OCI-LY1 (cell line): ENCODE measurements at regions not wholly inside any gene's neighbourhood (a gene's known extent, or its start where the extent isn't known, plus 50 kb on each side); places are given as distances from the start of the nearest gene placed in this dataset.

Experiments
- H2AFZ ChIP-seq: fragments of 200-600 bp; sonication (generic), shearing (Covaris generic); 2 replicates; pipeline ENCODE4 v1.6.0; 2014; ENCODE audit warnings: antibody characterized with exemption, mild to moderate bottlenecking, low read length
- H3F3A ChIP-seq: fragments of 200-600 bp; sonication (generic), shearing (Covaris generic); 2 replicates; pipeline ENCODE4 v1.6.0; 2014; ENCODE audit warnings: mild to moderate bottlenecking, antibody characterized with exemption, low read length, moderate library complexity; ENCODE audit not compliant: insufficient read depth
- H3K27ac ChIP-seq: fragments of 200-600 bp; sonication (generic); 2 replicates; pipeline ENCODE4 v1.5.1; 2014; ENCODE audit warnings: low read length, mixed run types, mild to moderate bottlenecking, low read depth; ENCODE audit not compliant: poor library complexity, severe bottlenecking
- H3K27me3 ChIP-seq: fragments of 200-600 bp; sonication (generic); 2 replicates; pipeline ENCODE4 v1.6.0; 2014; ENCODE audit warnings: antibody characterized with exemption, mild to moderate bottlenecking, low read length, moderate library complexity; ENCODE audit not compliant: insufficient read depth
- H3K36me3 ChIP-seq: fragments of 200-600 bp; sonication (generic); 2 replicates; pipeline ENCODE4 v1.6.1; 2014; ENCODE audit warnings: mild to moderate bottlenecking, antibody characterized with exemption, low read length, moderate library complexity, mixed read lengths; ENCODE audit not compliant: insufficient read depth
- H3K4me1 ChIP-seq: fragments of 200-600 bp; sonication (generic); 2 replicates; pipeline ENCODE4 v1.5.1; 2014; ENCODE audit warnings: mild to moderate bottlenecking, low read length, moderate library complexity; ENCODE audit not compliant: insufficient read depth, severe bottlenecking
- H3K4me2 ChIP-seq: fragments of 200-600 bp; sonication (generic), shearing (Covaris generic); 2 replicates; pipeline ENCODE4 v1.6.1; 2014; ENCODE audit warnings: low read length
- H3K4me3 ChIP-seq: fragments of 200-600 bp; sonication (generic); 2 replicates; pipeline ENCODE4 v1.5.1; 2014; ENCODE audit warnings: low read length, low read depth, mild to moderate bottlenecking, mixed read lengths; ENCODE audit not compliant: poor library complexity, severe bottlenecking
- H3K79me2 ChIP-seq: fragments of 200-600 bp; shearing (Covaris generic); 2 replicates; pipeline ENCODE4 v1.6.1; 2016; ENCODE audit warnings: mixed run types, low read length, mixed read lengths; ENCODE audit not compliant: insufficient read depth
- H3K9ac ChIP-seq: fragments of 200-600 bp; sonication (generic), shearing (Covaris generic); 2 replicates; pipeline ENCODE4 v1.6.1; 2014; ENCODE audit warnings: mild to moderate bottlenecking, low read length, mixed read lengths
- H3K9me2 ChIP-seq: fragments of 200-600 bp; sonication (generic), shearing (Covaris generic); 2 replicates; pipeline ENCODE4 v1.6.1; 2014; ENCODE audit warnings: low read depth, mild to moderate bottlenecking, low read length, mixed read lengths
- H3K9me3 ChIP-seq: fragments of 200-600 bp; shearing (Covaris generic); 2 replicates; pipeline ENCODE4 v1.6.1; 2014; ENCODE audit warnings: low read length, mixed read lengths
- H4K20me1 ChIP-seq: fragments of 200-600 bp; sonication (generic), shearing (Covaris generic); 2 replicates; pipeline ENCODE4 v1.6.0; 2016; ENCODE audit warnings: mild to moderate bottlenecking, low read length; ENCODE audit not compliant: insufficient read depth
- EZH2 ChIP-seq: fragments of 200-600 bp; sonication (generic), shearing (Covaris generic); IDR thresholded peaks from 2 replicates; pipeline ENCODE4 v1.8.0; 2017; ENCODE audit warnings: borderline replicate concordance, mixed run types, mild to moderate bottlenecking, antibody characterized with exemption, low read length, moderate library complexity, mixed read lengths
- TF ChIP-seq, protein P1 (sequence below): fragments of 200-600 bp; sonication (generic), shearing (Covaris generic); IDR thresholded peaks from 2 replicates; pipeline ENCODE4 v1.5.1; 2017; ENCODE audit warnings: mild to moderate bottlenecking, antibody characterized with exemption, low read length, moderate library complexity, mixed read lengths

DNA sequence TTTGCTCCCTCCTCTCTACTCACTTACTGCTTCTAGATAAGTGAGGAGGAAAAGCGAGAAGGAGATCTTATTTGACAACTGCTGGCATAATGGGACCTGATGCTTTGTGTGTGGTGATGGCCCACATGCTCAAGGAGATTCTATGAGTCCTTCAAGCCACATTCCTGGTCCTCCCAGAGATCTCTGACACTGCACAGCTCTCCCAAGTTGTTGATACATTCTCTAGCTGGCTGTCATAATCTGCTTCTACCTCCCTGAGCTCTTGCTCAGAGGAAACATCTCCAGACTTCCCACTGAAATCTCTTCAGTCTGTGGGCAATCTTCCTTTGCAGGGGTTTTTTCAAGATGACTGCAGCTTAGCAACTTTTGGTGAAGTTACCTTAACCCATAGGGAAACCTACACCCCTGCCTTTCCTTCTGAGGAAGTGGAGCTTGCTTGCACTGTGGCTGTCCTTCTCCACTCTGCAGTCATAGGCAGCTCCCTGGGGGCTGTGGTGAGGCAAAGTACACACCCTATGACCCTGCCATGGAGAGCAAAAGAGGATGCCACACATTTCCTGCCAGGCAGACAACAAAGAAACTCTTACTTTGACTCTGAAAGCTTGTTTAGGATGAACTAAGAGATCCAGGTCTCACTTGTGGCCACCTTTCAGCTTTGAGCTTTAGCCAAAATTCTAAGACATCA, 163.8 kb downstream of the TMEM38B start:
- no peaks in the 10 kb centered on the region for H3K79me2 ChIP-seq
- no peak overlapping the region for H2AFZ ChIP-seq
- no peaks in the 10 kb centered on the region for H3K4me1 ChIP-seq
- H4K20me1 ChIP-seq = no peaks in the 10 kb centered on the region
- H3K27ac ChIP-seq = no peak overlapping the region
- H3K9me2 ChIP-seq = no peaks in the 10 kb centered on the region
- H3F3A ChIP-seq = no peaks in the 10 kb centered on the region
- no peaks in the 10 kb centered on the region for H3K9me3 ChIP-seq
- H3K4me2 ChIP-seq = no peak overlapping the region
- H3K4me3 ChIP-seq = no peak overlapping the region
- H3K27me3 ChIP-seq = no peaks in the 10 kb centered on the region
- H3K9ac ChIP-seq = no peak overlapping the region
- TF ChIP-seq EZH2 = no peak
- TF ChIP-seq, protein P1, sequence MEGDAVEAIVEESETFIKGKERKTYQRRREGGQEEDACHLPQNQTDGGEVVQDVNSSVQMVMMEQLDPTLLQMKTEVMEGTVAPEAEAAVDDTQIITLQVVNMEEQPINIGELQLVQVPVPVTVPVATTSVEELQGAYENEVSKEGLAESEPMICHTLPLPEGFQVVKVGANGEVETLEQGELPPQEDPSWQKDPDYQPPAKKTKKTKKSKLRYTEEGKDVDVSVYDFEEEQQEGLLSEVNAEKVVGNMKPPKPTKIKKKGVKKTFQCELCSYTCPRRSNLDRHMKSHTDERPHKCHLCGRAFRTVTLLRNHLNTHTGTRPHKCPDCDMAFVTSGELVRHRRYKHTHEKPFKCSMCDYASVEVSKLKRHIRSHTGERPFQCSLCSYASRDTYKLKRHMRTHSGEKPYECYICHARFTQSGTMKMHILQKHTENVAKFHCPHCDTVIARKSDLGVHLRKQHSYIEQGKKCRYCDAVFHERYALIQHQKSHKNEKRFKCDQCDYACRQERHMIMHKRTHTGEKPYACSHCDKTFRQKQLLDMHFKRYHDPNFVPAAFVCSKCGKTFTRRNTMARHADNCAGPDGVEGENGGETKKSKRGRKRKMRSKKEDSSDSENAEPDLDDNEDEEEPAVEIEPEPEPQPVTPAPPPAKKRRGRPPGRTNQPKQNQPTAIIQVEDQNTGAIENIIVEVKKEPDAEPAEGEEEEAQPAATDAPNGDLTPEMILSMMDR = no peak
- H3K36me3 ChIP-seq = no peaks in the 10 kb centered on the region

DNA sequence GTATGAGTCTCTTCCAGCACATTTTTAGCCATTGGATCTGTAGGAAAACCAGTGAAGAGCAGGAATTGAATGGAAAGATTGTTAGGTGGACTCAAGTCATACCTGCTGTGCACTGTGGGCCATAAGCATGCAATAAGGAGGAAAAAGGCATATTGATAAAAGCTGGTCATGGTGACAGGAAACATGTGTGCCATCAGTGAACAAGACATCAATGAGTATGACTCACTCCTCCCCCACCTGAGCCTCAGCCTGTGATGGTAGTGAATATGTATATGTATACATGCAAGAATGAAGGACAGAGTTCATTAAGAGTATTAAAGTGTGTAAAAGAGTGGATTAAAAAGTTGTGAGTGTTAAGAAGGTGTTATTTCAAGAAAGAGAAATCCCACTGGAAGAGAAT, 164.5 kb downstream of the TMEM38B start:
- no peaks in the 10 kb centered on the region for H3K36me3 ChIP-seq
- no peak overlapping the region for H3K4me2 ChIP-seq
- no peak overlapping the region for H3K4me3 ChIP-seq
- H3K9ac ChIP-seq = no peak overlapping the region
- H3K79me2 ChIP-seq = no peaks in the 10 kb centered on the region
- no peaks in the 10 kb centered on the region for H3K27me3 ChIP-seq
- no peaks in the 10 kb centered on the region for H3K4me1 ChIP-seq
- H3K9me2 ChIP-seq = no peaks in the 10 kb centered on the region
- no peaks in the 10 kb centered on the region for H4K20me1 ChIP-seq
- no peaks in the 10 kb centered on the region for H3K9me3 ChIP-seq
- H2AFZ ChIP-seq = no peak overlapping the region
- TF ChIP-seq EZH2 = no peak
- TF ChIP-seq, protein P1 = no peak
- no peak overlapping the region for H3K27ac ChIP-seq
- no peaks in the 10 kb centered on the region for H3F3A ChIP-seq

DNA sequence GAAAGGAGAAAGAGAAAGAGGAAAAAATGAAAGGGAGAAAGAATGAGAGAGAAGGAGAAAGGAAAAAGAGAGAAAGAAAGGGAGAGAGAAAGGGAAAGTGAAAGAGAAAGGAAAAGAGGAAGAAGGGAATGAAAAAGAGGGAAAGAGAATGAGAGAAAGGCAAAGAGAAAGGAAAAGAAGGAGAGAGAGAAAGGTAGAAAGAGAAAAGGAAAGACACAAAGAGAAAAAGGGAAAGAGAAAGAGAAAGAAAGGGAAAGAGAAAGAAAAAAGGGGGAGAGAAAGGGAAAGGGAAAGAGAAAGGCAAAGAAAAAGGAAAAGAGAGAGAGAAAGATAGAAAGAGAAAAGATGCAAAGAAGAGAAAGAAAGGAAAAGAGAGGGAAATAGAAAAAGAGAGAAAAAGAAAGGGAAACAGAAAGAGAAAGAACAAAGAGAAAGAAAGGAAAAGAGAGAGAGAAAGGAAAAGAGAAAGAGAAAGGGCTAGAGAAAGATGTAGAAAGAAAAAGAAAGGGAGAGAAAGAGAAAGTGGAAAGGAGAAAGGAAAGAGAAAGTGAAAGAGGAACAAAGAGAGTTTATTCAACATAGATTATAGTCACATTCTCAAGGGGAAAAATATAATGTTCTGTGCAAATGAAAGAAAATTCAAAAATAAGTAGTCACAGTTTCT, 165.2 kb downstream of the TMEM38B start:
- H3K9ac ChIP-seq = no peak overlapping the region
- no peak overlapping the region for H3K27ac ChIP-seq

More for the DNA sequence above, 165.2 kb downstream of the TMEM38B start:
- no peaks in the 10 kb centered on the region for H3F3A ChIP-seq
- H3K4me2 ChIP-seq = no peak overlapping the region
- H3K79me2 ChIP-seq = no peaks in the 10 kb centered on the region
- TF ChIP-seq, protein P1 = no peak
- TF ChIP-seq EZH2 = no peak
- no peaks in the 10 kb centered on the region for H3K4me1 ChIP-seq
- H3K9me3 ChIP-seq = no peaks in the 10 kb centered on the region
- no peak overlapping the region for H2AFZ ChIP-seq
- no peak overlapping the region for H3K4me3 ChIP-seq
- H3K9me2 ChIP-seq = no peaks in the 10 kb centered on the region
- no peaks in the 10 kb centered on the region for H3K27me3 ChIP-seq
- H3K36me3 ChIP-seq = no peaks in the 10 kb centered on the region
- H4K20me1 ChIP-seq = no peaks in the 10 kb centered on the region
